HG03159 (cell line): ENCODE measurements at regions not wholly inside any gene's neighbourhood (a gene's known extent, or its start where the extent isn't known, plus 50 kb on each side); places are given as distances from the start of the nearest gene placed in this dataset.

Experiments
- ATAC-seq: cut with Tn5 transposase; IDR thresholded peaks from one replicate; pipeline ENCODE4 v1.9.1; 2021; ENCODE audit warnings: mild to moderate bottlenecking, moderate library complexity; ENCODE audit not compliant: unreplicated experiment

GRCh38 chr6:4591218-4591617, 185.0 kb upstream of the CDYL start:
- no peak for ATAC-seq

GRCh38 chr6:4589295-4589694, 186.9 kb upstream of the CDYL start:
- ATAC-seq: no peak

GRCh38 chr6:4588581-4588980, 187.6 kb upstream of the CDYL start:
- no peak for ATAC-seq

GRCh38 chr6:4588163-4588562, 188.0 kb upstream of the CDYL start:
- no peak for ATAC-seq

GRCh38 chr6:4587171-4587570, 189.0 kb upstream of the CDYL start:
- no peak for ATAC-seq

GRCh38 chr6:4586469-4586859, 189.7 kb upstream of the CDYL start:
- no peak for ATAC-seq

- ATAC-seq: no peak
Observed at GRCh38 chr6:4585682-4586468, 190.3 kb upstream of the CDYL start.

- no peak for ATAC-seq
Observed at GRCh38 chr6:4584801-4585200, 191.4 kb upstream of the CDYL start.

- no peak for ATAC-seq
Observed at GRCh38 chr6:4582506-4583417, 193.4 kb upstream of the CDYL start.

- no peak for ATAC-seq
Observed at GRCh38 chr6:4581468-4582385, 194.5 kb upstream of the CDYL start.

- ATAC-seq: no peak
Observed at GRCh38 chr6:4580361-4580760, 195.8 kb upstream of the CDYL start.

- ATAC-seq: no peak
Observed at GRCh38 chr6:4577406-4577805, 198.8 kb upstream of the CDYL start.

GRCh38 chr6:4575714-4576113, 200.5 kb upstream of the CDYL start:
- no peak for ATAC-seq

GRCh38 chr6:4574007-4574406, 202.2 kb upstream of the CDYL start:
- no peak for ATAC-seq

- no peak for ATAC-seq
Observed at GRCh38 chr6:4571011-4571410, 205.2 kb upstream of the CDYL start.

- no peak for ATAC-seq
Observed at GRCh38 chr6:4568138-4568537, 208.1 kb upstream of the CDYL start.

GRCh38 chr6:4567141-4567540, 209.1 kb upstream of the CDYL start:
- no peak for ATAC-seq

- ATAC-seq: no peak
Observed at GRCh38 chr6:4565301-4566250, 210.6 kb upstream of the CDYL start.

- ATAC-seq: no peak
Observed at GRCh38 chr6:4564801-4565271, 211.4 kb upstream of the CDYL start.

- ATAC-seq: no peak
Observed at GRCh38 chr6:4563877-4564276, 212.3 kb upstream of the CDYL start.
